DND-41 (cell line): ENCODE measurements at regions not wholly inside any gene's neighbourhood (a gene's known extent, or its start where the extent isn't known, plus 50 kb on each side); places are given as distances from the start of the nearest gene placed in this dataset.

ENCODE experiments used
- CTCF ChIP-seq: IDR thresholded peaks from 2 replicates; pipeline ENCODE4 v1.5.1; 2012; ENCODE audit warnings: borderline replicate concordance, low read length, moderate library complexity, mild to moderate bottlenecking; ENCODE audit not compliant: poor library complexity, severe bottlenecking; ENCODE audit errors: extremely low read depth
- EZH2 ChIP-seq: IDR thresholded peaks from 3 replicates; pipeline ENCODE4 v1.6.1; 2012; ENCODE audit warnings: borderline replicate concordance, low read depth, mild to moderate bottlenecking, moderate library complexity, low read length, inconsistent platforms; ENCODE audit not compliant: severe bottlenecking

DNA sequence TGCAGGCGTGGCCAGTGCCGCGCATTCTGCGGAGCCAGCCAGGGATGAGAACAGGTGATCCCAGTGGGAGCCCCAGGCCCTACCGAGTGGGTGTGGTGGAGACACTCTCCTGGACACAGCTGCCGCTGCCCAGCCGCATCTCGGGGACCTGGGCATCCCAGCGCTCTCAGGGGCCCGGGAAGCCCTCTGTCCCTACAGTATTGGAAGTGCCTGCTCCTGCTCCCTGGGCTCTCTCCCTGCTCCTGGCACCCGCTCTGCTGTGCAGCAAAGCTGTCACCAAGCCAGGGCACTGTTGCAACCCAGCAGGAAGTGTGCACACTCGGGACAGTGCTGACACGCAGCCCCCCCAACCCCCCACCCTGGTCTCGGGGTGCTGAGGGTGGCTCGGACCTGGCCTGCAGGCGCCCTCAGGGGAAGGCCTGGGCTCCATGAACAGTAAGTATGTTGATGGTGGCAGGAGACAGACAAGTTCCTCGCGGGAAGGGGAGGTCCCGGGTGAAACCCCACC, 1177.4 kb upstream of the GBE1 start:
- no peak for TF ChIP-seq CTCF
- TF ChIP-seq EZH2: no peak
